NK-92 treated with Interleukin-12 subunit alpha and Interleukin-12 subunit beta, amount 100 ng/mL, for 24 hours (cell line): ENCODE measurements at regions not wholly inside any gene's neighbourhood (a gene's known extent, or its start where the extent isn't known, plus 50 kb on each side); places are given as distances from the start of the nearest gene placed in this dataset.

Experiments
- DNase-seq: peaks from one replicate; lab custom pipeline; 2025; lab: John Stamatoyannopoulos, UW

DNA sequence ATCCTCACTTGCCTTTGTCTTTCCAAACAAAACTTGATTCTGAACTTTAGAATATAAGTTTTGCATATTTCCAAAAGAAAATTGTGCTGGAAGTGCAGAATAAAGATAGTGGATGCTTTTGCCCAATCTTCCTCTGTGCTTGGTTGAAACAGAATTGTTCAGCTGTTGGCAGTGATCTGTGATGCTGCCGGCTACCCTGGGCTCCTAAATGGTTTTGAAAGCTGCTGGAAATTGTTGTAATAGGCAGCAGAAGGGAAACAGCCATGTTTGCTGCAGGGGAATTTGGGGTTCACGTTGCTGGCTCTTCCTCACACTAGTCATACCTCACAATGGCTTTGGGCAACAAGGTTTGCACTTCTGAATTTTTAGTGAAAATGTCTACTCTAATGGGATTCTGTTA lies 398.0 kb downstream of the RAPGEF2 start:
- DNase-seq, result no peak

DNA sequence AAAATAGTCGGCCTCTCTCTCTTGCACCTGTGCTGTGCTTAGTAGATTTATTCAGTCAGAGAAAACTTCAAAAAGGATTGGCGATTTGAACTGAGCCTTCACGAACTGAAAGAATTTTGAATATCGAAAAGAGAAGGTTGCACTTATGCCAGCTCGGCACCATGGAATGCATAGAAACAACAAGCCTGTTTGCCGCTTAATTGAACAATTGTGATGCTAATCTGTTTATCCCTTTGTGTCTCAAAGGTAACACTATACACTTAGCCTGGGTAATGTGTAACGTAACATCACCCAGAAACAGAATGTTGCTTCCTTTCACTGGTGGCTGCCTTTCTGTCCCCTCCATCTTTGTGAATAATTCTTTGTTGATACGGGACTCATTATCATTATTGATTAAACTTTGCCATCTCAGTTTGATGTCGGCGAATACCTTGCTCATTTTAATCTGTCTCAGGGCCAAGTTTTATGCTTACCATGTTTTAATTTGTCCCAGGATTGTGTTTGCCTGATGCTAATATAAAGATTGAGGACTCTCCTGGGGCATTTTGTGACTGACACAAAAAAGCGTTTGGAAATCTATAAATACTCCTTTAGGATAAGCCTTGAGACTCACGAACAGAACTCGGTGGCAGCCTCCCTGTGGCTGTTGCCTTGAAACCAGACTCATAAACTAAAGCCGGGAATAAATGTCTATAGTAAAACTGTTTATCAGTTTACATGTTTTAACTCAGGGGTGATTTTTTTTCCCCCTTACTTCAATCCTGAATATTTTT lies 400.5 kb downstream of the RAPGEF2 start:
- DNase-seq, result no peak

DNA sequence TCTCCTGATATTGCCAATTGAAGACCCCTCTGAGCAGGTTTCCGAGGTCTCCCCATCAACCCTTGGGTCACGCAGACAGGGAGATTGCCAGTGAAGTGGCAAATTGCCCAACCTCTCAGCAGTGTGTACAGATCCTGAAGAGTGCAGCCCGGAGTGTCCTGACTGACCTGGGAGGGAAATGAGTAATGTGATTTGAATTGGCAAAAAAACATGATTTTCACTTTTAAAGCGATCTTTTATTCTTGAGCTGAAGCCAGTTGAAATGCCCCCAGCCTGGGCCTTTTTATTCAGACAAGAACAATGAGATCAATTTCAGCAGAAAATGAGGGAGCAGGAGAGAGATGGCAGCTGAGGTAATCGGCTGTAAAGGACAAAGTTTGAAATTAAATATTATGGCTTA lies 401.8 kb downstream of the RAPGEF2 start:
- DNase-seq, result no peak

DNA sequence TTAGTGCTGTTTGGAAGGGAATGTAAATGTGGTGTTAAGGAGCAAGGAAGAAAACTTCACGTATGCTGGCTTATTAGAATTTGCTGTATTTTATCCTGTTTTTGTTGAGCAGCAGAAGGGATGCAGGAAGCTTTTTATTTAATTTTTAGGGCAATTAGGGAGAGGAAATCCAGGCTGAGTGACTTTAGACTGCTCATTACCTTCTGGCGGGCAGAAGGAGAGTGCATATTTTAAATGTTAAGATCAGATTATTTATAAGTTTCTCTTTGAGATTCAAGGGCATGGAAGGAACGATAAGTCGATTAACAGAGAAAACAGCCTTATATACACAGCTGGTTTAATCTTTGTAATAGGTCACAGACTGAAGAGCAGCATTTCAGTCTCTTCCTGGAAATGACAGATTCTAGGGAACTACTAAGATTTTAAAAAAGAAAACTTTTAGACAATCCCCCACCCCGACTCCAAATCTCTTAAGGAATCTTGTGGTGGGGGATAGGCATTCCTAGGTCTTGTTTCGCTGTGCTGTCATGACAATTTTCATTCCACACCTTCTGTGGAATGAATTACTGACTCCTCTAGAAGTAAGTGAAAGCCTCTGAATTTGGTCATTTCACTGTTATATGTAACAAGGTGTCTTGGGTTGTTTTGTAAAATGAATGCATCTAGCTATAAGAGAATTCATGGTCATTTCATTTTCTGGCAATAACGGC lies 402.5 kb downstream of the RAPGEF2 start:
- DNase-seq, result no peak

DNA sequence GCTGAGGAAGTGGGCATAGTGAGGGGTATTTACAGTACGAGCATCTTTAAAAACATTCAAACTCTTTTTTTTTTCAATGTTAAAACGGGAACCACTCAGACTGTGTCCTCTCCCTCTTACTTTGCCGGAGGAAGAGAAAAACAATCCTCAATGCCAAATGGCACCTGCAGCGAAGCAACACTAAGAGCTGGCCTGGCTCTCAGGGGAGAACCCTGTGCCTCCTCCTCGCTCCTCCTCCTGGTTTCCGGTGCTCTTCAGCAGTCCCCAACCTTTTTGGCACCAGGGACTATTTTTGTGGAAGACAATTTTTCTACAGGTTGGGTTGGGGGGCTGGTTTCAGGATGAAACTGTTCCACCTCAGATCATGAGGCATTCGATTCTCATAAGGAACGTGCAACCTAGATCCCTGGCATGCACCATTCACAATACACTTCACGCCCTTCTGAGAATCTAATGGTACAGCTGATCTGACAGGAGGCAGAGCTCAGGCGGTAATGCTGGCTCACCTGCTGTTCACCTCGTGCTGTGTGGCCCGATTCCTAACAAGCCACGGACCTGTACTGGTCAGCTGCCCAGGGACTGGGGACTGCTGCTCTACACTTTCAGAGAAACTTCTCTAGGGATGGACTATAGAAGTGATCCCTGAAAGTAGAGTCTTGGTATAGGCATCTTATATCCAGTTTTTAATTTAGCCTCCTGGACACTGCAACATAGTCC lies 404.1 kb downstream of the RAPGEF2 start:
- no peak for DNase-seq

DNA sequence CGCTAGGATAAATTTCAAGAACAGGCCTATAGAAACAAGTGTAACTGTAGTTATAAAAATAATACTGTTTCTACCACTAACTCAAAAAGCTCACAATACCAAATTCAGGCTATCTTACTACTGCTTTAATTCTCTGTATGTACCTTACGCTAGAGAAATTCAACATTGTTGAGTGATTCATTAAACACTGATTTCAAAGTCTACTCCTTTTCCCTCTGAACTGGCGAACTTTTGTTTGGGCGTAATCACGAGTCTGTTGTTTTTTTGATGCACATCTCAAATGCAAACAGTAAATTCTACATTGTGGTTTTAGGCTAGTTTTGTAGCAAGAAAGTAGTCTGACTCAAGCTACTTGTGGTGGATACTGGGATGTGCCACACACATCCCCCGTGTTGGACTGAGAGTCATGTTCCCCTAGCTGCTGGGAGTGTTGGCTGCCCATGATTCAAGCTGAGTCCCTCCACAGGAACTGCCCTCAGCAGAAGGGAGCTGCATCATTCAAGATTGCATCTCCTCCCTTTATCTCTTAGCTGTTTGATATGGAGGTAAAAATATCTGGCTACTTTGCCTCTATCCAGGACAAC lies 406.1 kb downstream of the RAPGEF2 start:
- DNase-seq, result no peak

DNA sequence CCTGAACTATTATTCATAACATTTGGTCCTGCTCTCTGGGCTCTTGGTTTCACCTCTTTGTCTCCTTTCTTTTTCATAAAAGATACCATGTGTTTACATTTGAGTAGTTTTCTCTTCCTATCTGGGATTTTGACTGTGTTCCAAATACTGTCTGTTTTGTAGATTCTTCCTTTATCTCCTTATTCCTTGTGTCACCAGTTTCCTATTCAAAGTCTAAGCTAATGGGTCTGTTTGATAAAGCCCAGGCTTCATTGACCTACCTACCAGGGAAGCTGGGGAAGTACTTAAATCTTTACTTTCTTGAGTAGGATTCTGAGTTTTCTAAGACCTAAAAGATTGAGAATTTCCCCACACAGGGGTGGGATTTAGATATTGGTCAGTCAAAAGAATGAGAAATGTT lies 409.5 kb downstream of the RAPGEF2 start:
- no peak for DNase-seq

DNA sequence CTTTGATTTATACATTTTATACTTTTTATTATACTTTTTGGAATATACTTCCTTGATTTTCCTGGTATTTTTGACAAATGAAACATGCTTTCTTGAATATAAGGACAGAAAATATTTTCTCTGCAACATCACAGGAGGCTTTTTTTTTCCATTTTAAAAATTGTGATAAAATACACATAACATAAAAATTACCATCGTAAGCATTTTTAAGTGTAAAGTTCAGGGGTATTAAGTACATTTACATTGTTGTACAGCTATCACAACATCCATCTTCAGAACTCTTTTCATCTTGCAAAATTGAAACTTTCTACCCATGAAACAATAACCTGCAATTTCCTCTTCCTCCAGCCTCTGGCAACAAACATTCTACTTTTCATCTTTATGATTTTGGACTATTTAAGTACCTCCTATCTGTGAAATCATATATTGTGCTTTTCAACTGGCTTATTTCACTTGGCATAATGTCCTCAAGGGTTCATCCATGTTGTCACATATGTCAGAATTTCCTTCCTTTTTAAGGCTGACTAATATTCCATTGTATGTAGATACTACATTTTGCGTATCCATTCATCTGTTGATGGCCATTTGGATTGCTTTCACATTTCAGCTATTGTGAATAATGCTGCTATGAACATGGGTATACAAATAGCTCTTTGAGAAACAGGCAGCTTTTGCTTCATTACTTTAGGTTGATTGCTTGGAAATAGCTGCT lies 412.6 kb downstream of the RAPGEF2 start:
- DNase-seq, result no peak

DNA sequence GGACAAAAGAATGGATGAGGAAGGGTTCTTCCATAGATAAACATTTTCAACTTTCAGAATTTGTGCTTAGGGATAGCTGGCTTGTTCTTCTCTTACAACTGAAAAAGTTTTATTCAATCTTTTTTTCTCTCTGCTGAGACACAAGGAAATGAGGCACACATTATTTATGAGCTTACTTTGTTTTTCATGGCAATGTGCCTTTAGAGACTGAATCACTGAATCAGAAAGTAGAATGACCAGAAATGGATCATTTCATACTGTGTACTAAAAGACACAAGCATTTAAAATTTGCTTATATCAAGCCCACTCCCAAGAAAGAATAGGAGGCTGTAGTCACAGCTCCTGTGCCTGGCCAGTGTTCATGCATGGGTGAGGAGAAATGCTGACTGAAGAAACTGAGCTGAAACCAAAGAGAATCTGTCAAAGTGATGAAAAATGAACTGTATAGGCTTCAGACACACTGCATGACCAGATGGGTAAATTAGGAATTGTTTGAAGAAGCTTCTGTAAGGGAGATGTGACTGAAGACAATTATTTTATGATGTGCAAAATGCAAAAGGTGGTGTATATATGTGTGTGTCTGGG lies 413.8 kb downstream of the RAPGEF2 start:
- no peak for DNase-seq

DNA sequence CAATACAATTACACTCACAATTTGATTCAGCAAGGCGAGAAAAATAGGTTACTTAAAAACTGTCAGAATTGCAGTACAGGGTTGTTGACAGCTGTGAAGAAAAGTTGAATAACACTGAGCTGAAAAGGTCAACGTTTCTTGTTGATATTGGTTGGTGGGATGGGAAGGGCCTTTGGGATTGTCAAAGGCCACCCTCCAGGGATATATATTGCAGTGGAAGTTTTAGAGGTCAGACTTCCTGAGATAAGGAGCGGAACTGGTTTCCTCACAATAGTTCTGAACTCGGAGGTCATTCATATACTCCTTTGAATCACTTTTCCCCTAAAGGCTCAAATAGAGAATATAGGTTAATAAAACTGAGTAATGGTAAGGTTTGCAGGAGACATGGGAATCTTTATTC lies 417.2 kb downstream of the RAPGEF2 start:
- no peak for DNase-seq

DNA sequence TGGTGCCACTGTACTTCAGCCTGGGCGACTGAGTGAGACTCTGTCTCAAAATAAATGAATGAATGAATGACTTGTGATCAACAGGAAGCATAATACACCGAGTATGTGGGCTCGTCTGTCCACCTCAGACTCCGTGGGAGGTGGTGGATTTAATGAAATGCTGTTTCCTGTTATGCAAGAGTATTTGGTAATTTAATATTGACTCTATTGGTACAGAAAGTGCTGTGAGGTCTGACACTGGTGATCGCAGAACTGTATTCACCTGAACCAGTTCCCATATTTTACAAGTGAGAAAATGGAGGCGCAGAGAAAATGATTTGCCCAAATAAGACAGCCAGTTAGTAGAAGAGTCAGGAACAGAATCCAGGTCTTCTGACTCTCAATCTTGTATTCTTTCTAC lies 423.3 kb downstream of the RAPGEF2 start:
- DNase-seq, result no peak

DNA sequence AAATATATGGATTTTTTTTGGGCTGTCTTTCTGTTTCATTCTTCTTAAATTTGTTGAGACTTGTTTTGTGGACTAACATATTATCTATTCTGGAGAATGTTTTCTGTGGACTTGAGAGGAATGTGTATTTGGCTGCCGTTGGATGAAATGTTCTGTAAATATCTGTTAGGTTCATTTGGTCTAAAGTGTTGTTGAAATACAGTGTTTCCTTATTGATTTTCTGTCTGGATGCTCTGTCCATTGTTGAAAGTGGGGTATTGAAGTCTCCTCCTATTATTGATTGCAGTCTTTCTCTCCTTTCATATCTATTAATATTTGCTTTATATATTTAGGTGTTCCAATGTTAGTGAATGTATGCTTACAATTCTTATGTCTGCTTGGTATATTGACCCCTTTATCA lies 431.8 kb downstream of the RAPGEF2 start:
- no peak for DNase-seq

DNA sequence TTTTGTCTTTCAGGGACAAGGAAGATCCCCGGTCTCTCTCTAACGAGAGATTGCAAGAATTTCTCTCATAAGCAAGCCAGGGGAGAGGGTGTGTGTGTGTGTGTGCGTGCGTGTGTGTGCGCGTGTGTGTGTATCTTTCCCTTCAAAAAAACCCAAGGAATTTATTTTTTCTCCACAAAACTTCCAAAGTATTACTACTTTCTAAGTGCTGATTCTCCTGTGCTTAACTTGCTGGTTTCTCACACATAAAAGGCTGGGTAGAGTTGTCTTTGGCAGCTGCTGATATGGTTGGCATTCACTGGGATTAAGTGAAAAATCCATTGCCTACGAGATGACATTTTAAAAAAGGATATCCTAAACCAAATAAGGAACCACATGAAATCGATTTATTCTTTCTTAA lies 435.7 kb downstream of the RAPGEF2 start:
- DNase-seq, result no peak

DNA sequence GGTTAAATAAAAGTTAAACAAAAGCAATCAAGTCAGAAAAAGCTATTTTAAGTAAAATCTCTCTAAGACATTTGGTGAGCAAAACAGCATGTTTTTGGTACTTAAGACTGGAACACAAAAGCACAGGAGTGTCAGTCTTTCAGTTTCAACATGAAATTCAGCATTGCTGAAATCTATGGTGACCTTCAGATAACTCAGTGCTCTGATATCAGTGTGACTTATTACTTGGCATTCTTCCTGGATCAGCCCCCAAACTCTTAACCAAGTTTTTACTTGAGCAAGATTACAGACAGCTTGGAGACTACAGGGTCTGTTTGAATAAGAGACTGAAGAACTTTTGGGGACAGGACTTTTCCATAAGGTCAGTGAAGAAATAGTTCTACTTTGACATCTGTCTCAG lies 437.2 kb downstream of the RAPGEF2 start:
- DNase-seq, result no peak

DNA sequence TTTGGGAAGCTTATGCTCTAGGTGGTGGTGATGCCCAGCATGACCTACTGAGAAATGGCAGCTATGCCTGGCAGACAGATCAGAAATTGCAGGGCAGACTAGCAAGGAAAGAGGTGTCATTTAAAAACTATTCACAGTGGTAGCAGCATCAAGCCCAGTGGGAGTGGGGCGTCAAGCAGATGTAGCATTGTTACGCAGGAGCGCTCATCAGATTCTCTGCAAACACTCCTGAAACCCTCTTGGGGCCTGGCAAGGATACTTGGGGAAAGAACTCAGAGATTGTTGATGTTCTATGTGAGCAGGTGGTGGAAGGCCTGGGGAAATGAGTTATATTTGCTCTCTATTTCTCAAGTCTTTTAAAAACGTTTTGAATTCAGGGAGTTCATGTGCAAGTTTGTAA lies 437.6 kb downstream of the RAPGEF2 start:
- no peak for DNase-seq

DNA sequence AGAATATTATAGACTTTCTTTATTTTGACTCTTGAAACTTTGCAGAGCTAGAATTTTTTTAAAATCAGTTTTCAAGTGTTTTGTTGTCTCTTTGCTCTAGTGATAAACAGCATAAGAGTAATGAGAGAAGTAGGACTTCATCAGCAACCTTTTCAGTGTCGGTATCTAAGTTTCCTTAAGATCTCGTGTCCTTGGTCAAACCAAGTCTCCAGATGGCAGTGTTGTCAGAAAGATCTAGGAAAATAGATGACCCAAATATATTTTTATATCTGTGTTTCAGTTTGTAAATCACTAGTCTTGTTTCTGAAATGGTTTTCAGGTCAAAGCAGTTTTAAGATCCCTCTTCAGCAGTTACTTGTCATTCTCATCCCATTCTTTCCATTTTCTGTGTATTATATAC lies 438.3 kb downstream of the RAPGEF2 start:
- DNase-seq, result no peak

DNA sequence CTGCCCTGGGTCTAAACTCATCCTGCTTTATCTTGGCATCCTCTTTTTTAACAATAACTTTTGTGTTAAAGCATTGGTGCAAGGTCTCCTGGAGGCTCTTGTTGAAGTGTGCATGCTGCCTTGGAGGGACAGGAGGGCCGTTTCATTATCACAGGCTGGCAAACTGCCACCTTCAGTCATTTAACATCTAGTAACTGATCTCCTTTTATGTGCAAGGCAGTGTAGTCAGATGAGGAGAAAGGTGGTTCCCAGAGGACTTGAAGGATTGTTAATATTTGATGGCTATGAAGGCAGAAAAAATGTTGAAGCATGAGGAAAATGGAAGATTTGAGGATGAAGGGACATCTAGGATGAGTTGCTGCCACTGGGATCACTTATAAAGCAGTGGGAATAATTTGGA lies 439.4 kb downstream of the RAPGEF2 start:
- no peak for DNase-seq

DNA sequence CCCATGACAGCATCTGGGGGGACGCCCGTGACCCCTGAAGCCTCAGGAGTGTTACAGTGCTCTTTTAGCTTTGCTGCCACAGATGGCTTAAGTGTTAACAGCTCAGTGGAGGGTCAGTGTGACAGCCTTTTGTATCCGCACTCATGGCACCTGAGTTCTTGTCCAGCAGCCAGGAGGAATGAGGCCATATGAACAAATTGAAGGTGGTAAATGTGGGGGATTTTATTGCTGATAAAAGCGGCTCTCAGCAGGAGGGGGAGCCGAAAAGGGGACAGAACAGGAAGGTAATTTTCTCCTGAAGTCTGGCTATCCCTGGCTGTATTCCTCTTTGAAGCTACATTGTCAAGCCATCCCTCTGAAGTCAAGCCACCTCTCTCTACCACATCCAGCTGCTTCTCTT lies 441.0 kb downstream of the RAPGEF2 start:
- DNase-seq, result no peak

DNA sequence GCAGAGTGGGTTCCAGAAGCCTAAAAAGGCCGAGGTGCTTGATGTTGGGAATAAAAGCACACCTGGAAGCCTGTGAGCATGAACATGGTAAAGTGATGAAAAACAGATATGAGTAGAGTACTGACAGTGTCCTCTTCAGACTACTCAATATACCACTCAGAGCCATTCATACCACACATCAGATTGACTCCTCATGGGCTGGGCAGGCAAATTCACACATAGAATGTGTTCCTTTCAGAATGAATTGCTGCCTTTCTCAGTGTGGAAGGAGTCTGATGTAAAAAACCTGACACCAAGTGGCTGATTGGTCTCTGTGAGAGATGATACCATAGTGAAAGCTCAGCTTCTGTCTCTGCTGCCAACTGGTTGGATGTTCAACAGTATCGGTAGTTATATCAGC lies 442.7 kb downstream of the RAPGEF2 start:
- DNase-seq, result no peak

DNA sequence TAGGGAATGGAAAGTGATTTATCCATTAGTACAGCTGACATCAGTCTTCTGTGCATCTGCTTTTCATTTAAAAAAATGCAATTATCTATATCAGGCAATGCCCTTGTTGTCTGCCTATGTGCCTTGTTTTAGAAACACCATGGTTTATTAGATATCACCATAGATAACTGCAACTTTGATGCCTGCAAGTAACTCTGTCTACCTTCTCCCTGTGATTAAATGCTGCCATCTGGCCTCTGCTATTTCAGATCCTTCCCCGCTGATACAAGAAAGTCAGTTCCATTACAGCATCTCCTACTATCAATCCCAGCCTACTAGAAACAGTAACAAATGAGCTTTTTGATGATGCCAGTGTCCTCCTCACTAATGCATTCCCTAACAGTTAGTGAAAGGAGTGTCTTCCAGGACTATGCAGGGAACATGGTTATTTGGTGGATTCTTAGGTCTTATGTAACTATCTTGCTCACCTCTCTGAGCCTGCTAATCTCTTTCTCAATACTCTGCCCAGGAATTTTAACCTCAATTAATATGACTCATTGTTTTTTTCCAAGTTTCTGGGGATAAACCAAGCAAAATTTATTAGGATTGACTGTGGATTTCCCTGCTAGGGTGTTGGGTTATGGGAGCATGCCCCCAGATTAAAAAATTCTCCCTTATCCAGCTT lies 444.9 kb downstream of the RAPGEF2 start:
- no peak for DNase-seq

DNA sequence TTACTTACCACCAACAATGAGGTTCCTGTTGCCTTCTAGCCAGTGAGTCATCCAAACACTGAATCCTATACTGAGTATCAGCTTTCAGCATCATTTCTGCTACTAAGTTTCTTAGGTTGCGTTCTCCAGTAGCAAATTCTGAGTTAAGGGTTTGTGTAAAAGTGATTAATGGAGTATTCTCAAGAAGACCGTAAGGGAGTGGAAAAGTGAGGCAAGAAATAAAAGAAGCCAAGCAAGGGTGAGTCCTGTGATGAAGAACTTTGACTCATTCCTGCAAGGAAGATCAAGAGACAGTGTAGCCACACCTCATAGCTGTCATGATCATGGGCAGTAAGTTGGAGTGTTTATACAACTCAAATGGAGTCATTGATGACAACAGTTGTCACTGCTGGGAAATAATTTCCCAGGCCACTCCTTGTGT lies 446.2 kb downstream of the RAPGEF2 start:
- no peak for DNase-seq
